Right lung (tissue), 2 donors: ENCODE measurements at regions not wholly inside any gene's neighbourhood (a gene's known extent, or its start where the extent isn't known, plus 50 kb on each side); places are given as distances from the start of the nearest gene placed in this dataset.

Experiments
- DNase-seq, 2 donors: peaks; one replicate each; pipeline ENCODE4 v3.0.0-alpha.2; 2013

DNA sequence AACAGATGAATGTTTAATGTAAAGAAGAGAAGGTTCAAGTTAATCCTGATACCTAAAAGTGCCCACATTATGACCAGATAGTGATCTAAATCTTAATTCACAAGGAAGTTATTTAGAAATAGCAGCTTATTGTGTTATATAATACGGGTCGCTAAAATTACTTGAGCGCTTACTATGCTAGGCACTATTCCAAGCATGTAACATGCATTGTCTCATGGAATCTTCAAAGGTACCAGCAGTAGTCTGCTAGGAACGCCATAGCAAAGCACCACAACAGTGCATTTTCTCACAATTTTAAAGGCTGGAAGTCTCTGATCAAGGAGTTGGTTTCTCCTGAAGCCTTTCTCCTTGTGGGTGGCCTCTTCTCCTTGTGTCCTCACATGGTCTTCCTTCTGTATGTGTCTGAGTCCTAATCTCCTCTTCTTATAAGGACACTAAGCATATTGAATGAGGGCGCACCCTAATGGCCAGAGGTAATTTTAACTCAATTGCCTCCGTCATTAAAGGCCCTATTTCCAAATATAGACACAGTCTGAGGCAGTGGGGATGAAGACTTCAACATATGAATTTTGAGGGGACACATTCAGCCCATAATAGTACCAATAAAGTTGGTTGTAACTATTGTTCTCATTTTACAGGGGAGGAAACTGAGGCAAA lies 118.4 kb downstream of the LRRC30 start:
- no peak for DNase-seq

DNA sequence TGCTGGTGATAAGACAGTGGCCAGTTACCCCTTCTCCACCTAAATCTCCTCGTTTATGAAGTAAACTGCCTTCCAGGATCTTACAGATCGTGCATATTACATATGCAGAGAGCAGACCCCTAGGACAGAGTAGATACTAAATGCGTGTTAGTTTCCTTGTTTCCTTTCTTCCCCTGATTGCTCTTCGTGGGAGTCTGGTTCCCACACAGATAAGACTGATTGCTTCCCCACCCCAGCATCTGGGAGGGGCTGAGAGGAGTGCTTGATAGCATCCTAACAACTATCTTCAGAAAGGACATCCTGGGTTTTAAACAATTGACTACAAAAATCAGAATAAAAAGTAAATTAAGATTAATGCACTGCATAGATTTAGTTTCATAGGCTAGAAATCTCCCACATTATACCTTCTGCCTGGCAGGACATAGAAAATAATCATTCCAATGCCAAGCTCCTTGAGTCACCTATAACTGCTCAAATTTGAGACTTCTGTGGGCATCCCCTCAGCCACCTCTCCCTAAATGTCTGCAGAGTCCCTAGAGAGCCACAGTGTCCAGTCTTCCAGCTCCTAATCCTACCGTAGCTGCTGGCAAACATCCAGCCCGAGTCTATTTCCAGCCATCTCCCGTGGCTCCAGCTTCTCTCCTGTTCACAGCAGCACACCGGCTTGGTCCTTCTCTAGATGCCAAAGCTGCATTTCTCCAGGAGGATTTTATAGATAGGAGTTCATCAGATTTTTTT lies 128.3 kb downstream of the LRRC30 start:
- DNase-seq = no peak

DNA sequence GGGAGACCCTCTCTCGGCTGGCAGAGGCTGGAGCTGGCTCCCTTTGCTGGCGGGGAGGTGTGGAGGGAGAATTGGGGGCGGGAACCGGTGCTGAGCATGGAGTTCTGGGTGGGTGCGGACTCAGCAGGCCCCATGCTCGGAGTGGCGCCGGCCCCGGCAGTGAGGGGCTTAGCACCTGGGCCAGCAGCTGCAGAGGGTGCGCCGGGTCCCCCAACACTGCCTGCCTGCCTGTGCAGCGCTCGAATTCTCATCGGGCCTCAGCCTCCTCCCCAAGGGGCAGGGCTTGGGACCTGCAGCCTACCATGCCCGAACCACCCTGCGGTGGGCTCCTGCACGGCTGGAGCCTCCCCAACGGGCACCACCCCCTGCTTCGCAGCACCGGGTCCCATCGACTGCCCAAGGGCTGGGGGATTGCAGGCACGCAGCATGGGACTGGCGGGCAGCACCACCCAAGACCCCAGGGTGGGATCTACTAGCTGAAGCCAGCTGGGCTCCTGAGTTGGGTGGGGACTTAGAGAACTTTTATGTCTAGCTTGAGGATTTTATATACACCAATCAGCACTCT lies 129.8 kb downstream of the LRRC30 start:
- DNase-seq = no peak

DNA sequence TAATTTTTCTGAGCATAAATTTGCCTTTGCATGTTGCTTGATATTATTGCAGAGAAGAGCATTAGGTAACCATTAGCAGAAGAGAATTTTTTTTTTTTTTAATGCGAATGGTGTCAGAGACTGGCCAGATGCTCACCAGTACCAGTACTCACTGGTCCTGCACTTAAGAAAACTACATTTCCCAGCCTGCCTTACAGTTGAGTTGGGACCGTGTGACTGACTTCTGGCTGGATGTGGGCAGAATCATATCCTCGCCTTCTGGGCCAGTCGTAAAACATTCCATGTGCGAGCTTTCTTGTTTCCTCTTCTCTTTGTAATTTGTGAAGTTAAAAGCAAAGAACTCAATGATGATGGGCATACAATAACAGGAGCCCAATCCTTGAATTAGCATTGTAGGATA lies 132.4 kb downstream of the LRRC30 start:
- no peak for DNase-seq

DNA sequence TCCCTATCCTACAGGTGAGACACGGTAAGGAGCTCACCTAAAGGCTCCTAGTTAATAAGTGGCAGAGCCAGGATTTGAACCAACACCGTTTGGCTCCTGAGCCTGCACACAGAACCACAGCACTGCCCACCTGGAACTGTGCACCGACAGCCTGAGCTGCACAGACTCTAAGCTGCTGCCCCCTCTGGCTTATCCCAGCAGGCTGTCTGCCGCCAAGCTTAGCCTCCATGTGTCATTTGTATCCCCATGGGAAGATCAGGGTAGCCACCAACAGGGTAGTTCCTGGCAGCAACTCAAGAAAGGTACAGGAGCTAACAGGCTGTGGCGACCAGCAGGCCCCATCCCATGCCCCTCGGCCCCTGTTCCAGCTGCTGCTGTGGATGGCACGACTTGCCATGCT lies 135.7 kb downstream of the LRRC30 start:
- no peak for DNase-seq

DNA sequence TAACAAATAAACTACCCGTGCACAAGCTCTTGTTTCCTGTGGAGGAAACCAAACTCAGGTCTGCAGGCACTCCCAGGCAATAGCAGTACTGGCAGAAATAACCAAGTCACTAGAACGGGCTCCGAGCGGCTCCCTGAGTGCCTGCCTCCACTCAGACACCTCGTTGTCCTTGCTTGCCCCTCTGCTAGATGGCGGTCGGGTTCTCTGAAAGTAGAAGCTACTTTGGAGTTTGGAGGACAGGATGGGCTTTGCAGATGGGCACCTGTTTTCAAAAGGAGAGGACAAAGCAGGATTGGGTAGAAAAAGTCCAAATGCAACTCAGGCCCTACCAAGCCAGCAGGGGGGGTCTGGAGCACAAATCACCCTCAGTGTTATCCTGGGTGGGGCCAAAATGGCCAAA lies 136.4 kb downstream of the LRRC30 start:
- DNase-seq = no peak

DNA sequence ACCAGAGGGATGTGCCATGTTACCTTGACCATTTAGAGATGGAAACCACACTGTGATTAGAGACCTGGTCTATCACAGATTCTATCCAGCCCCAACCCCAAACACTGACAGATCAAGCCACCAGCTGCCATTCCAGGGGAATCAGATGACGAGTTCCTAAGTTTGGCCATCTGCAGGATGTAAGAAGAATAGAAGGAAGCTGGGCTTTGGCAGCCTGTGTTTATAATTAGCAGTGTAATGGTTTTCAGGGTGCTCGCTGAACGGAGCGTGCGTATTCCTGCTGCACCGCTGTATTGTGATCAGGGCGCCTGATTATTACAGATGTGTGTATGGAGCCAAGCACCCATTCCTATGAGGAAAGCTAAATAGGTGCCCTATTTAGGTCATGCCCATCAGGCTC lies 138.1 kb downstream of the LRRC30 start:
- peak; percentile 19 to 21 for DNase-seq

DNA sequence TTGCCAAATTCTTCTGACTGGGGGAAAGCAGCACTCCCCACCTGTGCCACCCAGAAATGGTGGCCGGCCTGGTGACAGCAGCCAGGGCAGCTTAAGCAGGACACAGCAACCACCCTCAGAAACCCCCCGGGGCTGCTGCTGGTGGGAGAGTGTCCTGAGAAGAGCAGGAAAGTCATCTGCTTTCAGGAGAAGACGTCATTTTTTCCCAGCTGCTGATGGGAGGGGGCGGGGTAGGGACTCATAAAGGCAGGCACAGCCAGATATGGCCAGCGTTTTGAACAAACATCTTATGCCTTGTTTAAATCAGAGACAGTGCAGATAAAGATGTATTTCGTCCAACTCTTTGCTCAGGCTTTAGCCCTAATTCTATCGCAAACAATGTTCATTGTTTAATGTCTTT lies 139.5 kb downstream of the LRRC30 start:
- DNase-seq = peak; percentile 18 to 26

DNA sequence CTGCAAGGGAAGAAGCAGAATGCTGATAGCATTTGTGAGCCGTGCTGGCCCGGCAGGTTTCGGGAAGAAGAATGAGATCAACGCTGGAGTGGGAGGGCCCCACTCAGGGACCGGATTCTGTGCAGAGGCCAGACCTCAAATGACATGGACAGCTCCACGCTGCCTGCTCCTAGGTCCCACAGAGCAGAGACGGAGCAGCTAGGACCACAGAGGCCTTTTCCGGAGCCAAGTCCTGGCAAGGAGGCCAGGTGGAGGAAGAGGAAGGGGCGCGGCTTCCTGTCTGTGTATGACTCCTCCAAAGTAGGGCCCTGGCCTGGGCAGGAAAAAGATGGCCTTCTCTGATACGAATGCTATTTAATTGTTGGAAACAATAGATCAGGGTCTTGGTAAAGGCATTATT lies 139.9 kb downstream of the LRRC30 start:
- peak; percentile 31 to 45 for DNase-seq

DNA sequence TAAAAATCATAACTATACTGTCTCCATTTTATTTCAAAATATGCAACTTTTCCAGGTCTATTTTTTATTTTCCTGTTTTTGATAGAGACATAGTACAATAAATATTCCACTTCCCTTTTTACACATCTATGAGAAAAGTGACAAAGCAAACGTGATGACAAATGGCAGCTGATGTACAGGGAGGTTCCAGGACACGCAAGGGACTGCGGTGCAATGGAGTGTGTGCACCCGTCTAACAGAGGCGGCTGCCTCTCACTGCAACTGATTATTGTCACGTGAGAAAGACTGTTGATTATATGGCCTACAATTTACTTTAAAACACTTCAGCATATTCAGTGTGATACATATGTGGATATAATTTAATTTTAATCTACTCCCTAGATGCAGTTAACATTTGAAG lies 142.6 kb downstream of the LRRC30 start:
- no peak for DNase-seq

DNA sequence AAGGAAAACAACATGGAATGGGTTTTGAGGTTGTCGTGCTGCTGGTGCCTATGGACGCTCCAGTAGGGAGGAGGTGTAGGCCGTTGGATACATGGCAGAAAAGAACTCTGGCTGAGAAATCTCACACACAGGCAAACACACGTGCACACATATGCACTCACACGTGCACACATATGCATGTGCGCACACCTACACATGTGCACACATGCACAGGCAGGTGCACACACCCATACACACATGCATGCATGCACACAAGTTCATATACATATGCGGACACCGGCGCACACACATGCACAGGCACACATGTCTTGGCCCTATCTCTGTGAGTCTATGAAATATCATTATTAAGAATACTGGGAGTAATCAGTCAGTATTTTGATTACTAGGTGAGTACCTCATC lies 150.4 kb downstream of the LRRC30 start:
- no peak for DNase-seq

DNA sequence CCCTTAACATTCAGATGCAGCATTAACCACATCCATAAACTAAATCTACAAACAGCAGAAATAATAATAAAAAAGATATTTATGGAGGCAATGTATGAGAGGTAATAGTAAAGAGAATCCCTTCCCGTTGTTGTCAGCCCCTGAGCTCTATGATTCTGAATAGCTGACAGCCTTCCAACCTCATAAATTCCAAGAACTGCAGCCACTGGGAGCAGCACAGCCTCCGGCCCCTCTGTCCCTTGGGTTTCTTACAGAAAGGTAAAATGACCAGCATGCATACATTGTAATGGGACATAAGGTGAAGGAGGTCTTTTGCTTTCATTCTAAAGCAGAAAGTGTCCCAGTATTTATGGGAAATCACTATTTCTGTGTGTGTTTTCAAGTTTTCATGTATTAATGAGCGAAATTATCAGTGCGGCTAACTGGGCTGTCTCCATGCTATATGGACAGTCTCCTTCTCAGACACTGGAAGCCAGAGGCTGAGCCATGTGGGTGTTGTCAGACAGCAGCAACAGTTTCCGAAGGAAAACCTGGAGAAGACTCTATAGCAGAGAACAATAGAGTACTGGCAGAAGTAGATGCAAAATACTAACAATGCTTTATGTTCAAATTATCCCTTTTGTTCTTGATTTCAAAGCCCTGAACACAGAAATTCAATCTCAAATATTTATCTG lies 151.6 kb downstream of the LRRC30 start:
- no peak for DNase-seq

DNA sequence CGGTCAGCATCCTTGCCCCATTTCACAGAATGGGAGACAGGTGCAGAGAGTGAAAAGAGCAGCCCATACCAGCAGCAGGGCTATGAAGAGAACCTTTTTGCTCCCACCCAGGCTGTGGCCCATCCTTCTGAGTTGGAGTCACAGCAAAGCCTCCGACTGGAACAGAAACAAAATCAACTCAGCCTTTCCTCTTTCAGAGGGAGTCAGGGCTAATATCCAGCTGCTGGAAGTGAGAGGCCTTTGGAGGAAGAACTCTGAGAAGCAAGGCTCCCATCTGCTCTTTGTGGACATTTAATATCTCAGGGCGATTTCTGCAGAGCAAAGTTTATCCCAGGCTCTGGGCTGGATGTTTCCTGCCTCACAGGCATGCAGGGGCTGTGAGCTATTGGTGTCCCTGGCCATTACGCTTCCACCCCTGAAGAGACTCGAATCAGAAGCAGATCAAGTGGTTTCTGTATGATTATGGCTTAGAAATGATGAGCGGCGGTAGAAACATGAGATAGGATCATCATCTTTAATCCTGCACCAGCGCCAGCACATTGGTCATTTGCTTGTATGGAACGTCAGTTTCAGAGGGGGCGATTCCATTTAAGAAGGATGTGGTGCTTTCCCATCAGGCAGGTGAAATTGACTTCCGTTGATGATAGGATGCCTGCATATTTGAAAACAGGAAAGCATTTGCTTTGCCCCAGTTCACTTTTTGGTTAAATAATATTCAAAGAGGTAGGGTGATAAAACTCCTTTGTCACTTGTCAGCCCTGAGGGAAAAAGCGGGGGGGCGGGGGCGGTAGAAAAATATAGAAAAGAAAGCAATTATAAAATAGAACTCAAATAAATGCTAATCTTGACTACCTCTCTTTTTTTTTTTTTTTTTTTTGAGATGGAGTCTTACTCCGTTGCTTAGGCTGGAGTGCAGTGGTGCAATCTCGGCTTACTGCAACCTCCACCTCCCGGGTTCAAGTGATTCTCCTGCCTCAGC lies 152.4 kb downstream of the LRRC30 start:
- DNase-seq = no peak

DNA sequence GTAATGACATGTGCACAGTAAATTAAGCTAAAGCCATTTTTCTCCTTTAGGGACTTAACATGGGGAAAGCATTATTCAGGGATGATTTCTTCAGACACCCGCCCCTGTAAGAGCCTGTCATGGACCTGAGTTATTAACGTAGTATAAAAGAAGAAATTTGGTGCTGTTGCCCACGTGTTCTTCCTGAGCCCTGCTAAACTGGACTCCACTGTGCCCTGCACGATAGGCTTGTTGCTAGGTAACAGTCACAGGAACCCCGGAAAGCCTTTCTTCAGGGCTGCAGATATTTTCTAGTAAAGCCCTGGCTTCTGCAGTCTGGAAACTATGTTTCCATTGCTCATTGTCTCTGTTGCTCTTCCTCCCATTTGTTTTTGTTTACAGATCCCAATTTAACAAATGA lies 157.9 kb downstream of the LRRC30 start:
- no peak for DNase-seq

DNA sequence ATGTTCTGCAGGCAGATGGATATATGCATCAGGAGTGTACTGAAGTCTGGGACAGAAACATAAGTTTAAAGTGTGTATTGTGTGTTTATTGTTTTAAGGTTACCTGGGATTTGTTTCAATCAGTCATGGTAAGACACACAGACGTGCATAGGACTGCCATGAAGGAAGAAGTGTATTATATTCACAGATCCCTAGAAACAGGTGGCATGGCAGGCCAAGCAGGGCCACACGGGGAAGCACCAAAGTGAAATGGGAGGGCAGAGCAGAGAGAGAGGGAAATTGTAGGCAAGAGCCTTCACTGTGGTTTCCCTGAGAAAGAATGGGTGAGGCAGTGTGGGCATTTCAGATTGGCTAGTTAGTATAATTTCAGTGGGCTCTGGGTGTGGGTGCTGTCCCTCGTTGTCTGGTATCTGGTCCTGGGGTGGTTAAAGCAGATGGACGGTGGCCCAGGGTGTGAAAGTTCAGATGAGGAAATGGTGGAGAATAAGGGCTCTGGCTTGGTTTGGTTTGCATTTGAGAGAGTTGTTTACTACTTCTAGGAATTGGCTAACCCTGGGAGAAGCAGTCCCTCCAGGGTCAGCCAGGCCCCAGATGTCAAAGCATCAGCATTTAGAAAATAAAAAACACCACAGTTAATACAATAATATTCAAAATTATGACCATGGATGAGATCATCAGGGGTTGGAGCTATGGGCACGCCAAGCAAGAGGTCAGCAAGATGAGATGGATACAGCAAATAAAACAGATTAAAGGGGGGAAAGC lies 160.0 kb downstream of the LRRC30 start:
- no peak for DNase-seq

DNA sequence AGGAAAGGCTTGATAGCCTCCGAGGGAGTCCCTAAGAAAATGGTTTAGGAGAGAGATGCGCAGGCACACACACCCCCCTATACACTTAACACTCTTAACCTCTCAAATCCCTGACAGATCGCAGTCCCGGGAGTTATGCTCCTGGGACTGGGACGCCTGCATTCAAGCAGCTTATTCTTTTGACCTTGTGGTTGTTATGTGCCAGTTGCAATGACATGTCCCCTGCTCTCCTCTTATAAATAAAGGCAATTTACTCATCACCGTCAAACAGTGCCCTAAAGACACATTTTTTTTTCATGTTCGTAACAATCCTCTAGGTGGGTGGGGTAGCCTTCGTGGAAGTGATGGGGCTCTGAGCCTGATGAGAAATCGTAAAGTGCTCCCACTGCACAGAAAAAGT lies 162.2 kb downstream of the LRRC30 start:
- DNase-seq = no peak

DNA sequence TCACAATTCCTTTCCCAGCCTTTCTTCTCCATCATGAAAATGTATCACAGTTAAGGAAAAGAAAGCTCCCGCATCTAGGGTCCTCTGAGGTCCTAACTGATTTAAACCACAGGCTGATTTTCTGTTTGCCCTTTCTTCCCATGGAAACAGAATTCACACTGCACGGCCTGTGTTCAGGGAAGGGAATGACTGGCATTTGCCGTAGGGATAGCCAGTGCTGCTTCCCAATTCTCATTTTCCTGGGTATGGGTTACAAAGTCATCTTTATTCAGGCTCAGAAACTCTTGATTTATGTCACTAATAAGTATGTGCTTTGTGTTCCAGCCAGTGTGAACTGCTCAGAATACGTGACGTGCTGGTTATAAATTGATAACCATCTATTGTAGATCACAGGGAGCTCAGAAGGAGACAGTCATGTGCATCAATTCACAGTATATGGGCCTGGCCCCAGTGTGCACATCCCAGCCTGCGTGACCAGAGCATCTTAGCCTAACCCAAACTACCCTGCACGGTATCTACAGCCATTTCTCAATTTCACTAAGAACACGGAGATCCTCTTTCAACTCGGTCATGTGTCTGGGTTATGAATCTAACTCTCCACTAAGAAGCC lies 163.3 kb downstream of the LRRC30 start:
- no peak for DNase-seq

DNA sequence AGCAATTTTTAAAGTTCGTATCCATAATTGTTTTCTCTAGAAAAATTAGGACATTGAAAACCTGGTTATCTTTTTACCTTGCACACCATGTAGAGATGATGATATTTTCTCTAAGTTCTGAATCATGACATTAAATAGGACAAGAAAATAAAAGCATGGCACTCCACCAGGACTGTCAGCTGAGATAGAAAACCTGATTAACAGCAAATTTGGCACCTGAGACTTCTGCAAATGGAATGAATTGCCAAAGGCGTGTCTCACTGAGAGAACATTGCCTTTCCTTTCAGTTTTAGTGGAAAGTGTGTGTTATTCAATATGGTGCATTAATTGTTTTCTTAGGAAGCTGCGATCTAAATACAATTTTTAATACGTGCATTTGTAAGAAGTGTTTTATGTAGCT lies 164.7 kb downstream of the LRRC30 start:
- DNase-seq = no peak

DNA sequence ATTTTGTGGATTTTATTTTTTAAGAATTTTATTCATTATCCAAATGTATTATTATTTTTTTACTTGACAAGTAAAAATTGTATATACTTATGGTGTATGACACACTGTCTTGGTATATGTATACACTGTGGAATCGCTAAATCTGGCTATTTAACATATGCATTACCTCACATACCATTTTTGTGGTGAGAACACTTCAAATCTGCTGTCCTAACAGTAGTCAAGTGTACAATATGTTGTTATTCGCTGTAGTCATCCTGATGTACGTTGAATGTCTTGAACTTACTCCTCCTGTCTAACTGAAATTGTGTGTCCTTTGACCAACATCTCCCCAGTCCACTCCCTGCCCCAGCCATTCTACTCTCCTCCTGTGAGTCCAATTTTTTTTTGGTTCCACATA lies 153.2 kb upstream of the PTPRM start:
- DNase-seq = no peak

DNA sequence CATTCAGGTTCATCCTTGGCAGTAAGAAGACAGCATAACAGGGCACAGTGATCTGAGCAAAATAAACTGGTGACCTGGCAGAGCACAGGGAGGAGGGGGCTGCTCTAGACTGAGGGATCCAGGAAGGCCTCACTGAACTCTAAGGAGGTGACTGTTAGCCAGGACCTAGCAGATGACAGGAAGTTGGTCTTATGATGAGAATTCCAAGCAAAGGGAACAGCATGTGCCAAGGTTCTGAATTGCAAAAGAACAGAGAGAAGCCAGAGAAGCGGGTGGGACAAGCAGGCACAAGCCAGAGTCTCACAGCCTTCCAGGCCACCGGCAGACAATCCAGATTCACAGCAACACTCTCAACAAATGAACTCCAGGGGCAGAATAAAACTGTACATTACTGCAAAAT lies 152.7 kb upstream of the PTPRM start:
- DNase-seq = no peak
